ENCODE measurements at regions not wholly inside any gene's neighbourhood (a gene's known extent, or its start where the extent isn't known, plus 50 kb on each side); places are given as distances from the start of the nearest gene placed in this dataset.

DNA sequence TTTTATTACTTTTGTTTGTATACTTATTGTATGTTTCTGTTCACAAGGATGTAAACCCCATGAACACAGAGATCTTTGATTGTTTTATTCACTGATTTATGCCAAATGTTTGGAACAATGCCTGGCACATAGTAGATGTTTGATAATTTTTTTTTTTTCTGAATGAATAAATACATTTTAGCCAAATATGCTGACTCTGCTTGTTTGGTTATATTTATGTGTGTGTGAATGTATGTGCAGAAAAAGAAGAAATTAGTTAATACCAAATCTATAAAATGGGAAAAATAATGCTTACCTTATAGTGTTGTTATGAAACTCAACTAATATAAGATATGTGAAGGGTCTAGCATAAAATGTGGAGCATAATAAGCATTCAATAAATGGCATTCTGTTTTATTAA lies 203.9 kb downstream of the MDFIC start:
- TF ChIP-seq, protein P1, sequence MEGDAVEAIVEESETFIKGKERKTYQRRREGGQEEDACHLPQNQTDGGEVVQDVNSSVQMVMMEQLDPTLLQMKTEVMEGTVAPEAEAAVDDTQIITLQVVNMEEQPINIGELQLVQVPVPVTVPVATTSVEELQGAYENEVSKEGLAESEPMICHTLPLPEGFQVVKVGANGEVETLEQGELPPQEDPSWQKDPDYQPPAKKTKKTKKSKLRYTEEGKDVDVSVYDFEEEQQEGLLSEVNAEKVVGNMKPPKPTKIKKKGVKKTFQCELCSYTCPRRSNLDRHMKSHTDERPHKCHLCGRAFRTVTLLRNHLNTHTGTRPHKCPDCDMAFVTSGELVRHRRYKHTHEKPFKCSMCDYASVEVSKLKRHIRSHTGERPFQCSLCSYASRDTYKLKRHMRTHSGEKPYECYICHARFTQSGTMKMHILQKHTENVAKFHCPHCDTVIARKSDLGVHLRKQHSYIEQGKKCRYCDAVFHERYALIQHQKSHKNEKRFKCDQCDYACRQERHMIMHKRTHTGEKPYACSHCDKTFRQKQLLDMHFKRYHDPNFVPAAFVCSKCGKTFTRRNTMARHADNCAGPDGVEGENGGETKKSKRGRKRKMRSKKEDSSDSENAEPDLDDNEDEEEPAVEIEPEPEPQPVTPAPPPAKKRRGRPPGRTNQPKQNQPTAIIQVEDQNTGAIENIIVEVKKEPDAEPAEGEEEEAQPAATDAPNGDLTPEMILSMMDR (IDR thresholded peaks at IDR 0.05) = no peak
- TF ChIP-seq POLR2A (IDR thresholded peaks at IDR 0.05; ENCODE audit: low read depth) (no peak), POLR2AphosphoS5 (IDR thresholded peaks at IDR 0.05) (no peak)
